ENCODE measurements at regions not wholly inside any gene's neighbourhood (a gene's known extent, or its start where the extent isn't known, plus 50 kb on each side); places are given as distances from the start of the nearest gene placed in this dataset.

GRCh38 chr1:80869299-80869698 is 931.4 kb upstream of the ADGRL2 start:
- TF ChIP-seq ZFX (IDR thresholded peaks at IDR 0.05; ENCODE audit: borderline replicate concordance) (no peak), CTCF (IDR thresholded peaks at IDR 0.05) (no peak)
- no peak overlapping the region for H3K27ac ChIP-seq

GRCh38 chr1:80847904-80848303 is 952.8 kb upstream of the ADGRL2 start:
- H3K27ac ChIP-seq: no peak overlapping the region
- TF ChIP-seq ZFX (IDR thresholded peaks at IDR 0.05; ENCODE audit: borderline replicate concordance): no peak
- TF ChIP-seq CTCF (IDR thresholded peaks at IDR 0.05): no peak

- H3K27ac ChIP-seq: no peak overlapping the region
- TF ChIP-seq ZFX (IDR thresholded peaks at IDR 0.05; ENCODE audit: borderline replicate concordance) (no peak), CTCF (IDR thresholded peaks at IDR 0.05) (no peak)
Observed at GRCh38 chr1:80846966-80847365, 953.8 kb upstream of the ADGRL2 start.

- no peak overlapping the region for H3K27ac ChIP-seq
- TF ChIP-seq CTCF (IDR thresholded peaks at IDR 0.05) (no peak), ZFX (IDR thresholded peaks at IDR 0.05; ENCODE audit: borderline replicate concordance) (no peak)
Observed at GRCh38 chr1:80842796-80843195, 957.9 kb upstream of the ADGRL2 start.

- no peak overlapping the region for H3K27ac ChIP-seq
- no peak for TF ChIP-seq ZFX (IDR thresholded peaks at IDR 0.05; ENCODE audit: borderline replicate concordance)
- TF ChIP-seq CTCF (IDR thresholded peaks at IDR 0.05): no peak
Observed at GRCh38 chr1:80841261-80841660, 959.5 kb upstream of the ADGRL2 start.

- H3K27ac ChIP-seq: no peak overlapping the region
- TF ChIP-seq CTCF (IDR thresholded peaks at IDR 0.05) (no peak), ZFX (IDR thresholded peaks at IDR 0.05; ENCODE audit: borderline replicate concordance) (no peak)
Observed at GRCh38 chr1:80837066-80837465, 963.7 kb upstream of the ADGRL2 start.

GRCh38 chr1:80836505-80836904 is 964.2 kb upstream of the ADGRL2 start:
- H3K27ac ChIP-seq: no peak overlapping the region
- TF ChIP-seq CTCF (IDR thresholded peaks at IDR 0.05): no peak
- no peak for TF ChIP-seq ZFX (IDR thresholded peaks at IDR 0.05; ENCODE audit: borderline replicate concordance)
